HepG2 (cell line): ENCODE measurements at regions not wholly inside any gene's neighbourhood (a gene's known extent, or its start where the extent isn't known, plus 50 kb on each side); places are given as distances from the start of the nearest gene placed in this dataset.

Experiments
- AGO1 ChIP-seq: fragments of 200-400 bp; formaldehyde crosslinking; IDR thresholded peaks from 2 replicates; pipeline ENCODE4 v1.6.1; 2017; ENCODE audit warnings: mild to moderate bottlenecking, low read depth, low read length, moderate library complexity; ENCODE audit not compliant: poor library complexity, severe bottlenecking
- HNF4A ChIP-seq: sonication (generic); formaldehyde crosslinking; IDR thresholded peaks from 2 replicates; pipeline ENCODE4 v1.4.0; 2020; ENCODE audit warnings: missing genetic modification reagents
- HOXA9 ChIP-seq: sonication (generic); formaldehyde crosslinking; IDR thresholded peaks from 2 replicates; pipeline ENCODE4 v1.8.1; 2022; ENCODE audit warnings: missing genetic modification reagents, mild to moderate bottlenecking, moderate library complexity, borderline replicate concordance
- NFKB2 ChIP-seq: sonication (generic); formaldehyde crosslinking; IDR thresholded peaks from 2 replicates; pipeline ENCODE4 v1.4.0; 2020; ENCODE audit warnings: missing genetic modification reagents, borderline replicate concordance
- ONECUT2 ChIP-seq: sonication (generic); formaldehyde crosslinking; IDR thresholded peaks from 2 replicates; pipeline ENCODE4 v1.4.0; 2020; ENCODE audit warnings: missing genetic modification reagents
- SMARCC2 ChIP-seq: fragments of 450-650 bp; IDR thresholded peaks from 2 replicates; pipeline ENCODE4 v1.6.1; 2017; ENCODE audit warnings: antibody characterized with exemption, mild to moderate bottlenecking
- SOX13 ChIP-seq, 3 experiments: fragments of 450-650 bp in 1 of 3; sonication (generic) in 1 of 3; formaldehyde crosslinking in 1 of 3; IDR thresholded peaks in 2 of 3; conservative IDR thresholded peaks in 1 of 3; 2 replicates each; pipeline versions ENCODE4 v1.5.0 to v1.6.1; 2016 to 2020; ENCODE audit warnings: antibody characterized with exemption in 1 of 3, mild to moderate bottlenecking in 1 of 3, missing compliant biosample characterization in 1 of 3, missing genetic modification reagents in 1 of 3, moderate library complexity in 1 of 3
- TCF7L2 ChIP-seq: IDR thresholded peaks from 2 replicates; pipeline ENCODE4 v1.6.1; 2011; ENCODE audit warnings: mild to moderate bottlenecking, low read depth, low read length, moderate library complexity
- ZBTB20 ChIP-seq: sonication (generic); formaldehyde crosslinking; IDR thresholded peaks from 2 replicates; pipeline ENCODE4 v1.8.1; 2023; ENCODE audit warnings: missing genetic modification reagents, low read depth, mild to moderate bottlenecking, borderline replicate concordance
- ZKSCAN5 ChIP-seq: sonication (generic); formaldehyde crosslinking; IDR thresholded peaks from 2 replicates; pipeline ENCODE4 v1.5.1; 2020; ENCODE audit warnings: mild to moderate bottlenecking, missing genetic modification reagents
- ZMAT3 ChIP-seq: sonication (generic); formaldehyde crosslinking; conservative IDR thresholded peaks from 2 replicates; pipeline ENCODE4 v1.7.0; 2021; ENCODE audit warnings: missing genetic modification reagents
- ZNF124 ChIP-seq: sonication (generic); formaldehyde crosslinking; IDR thresholded peaks from 2 replicates; pipeline ENCODE4 v1.4.0; 2020; ENCODE audit warnings: missing genetic modification reagents
- ZNF768 ChIP-seq: sonication (generic); formaldehyde crosslinking; IDR thresholded peaks from 2 replicates; pipeline ENCODE4 v1.4.0; 2020; ENCODE audit warnings: missing genetic modification reagents
- ZNF775 ChIP-seq: sonication (generic); formaldehyde crosslinking; IDR thresholded peaks from 2 replicates; pipeline ENCODE4 v1.4.0; 2020; ENCODE audit warnings: missing genetic modification reagents, mild to moderate bottlenecking, moderate library complexity, borderline replicate concordance
- TF ChIP-seq, protein P1 (sequence below): sonication (generic); formaldehyde crosslinking; IDR thresholded peaks from 2 replicates; pipeline ENCODE4 v1.5.1; 2020; ENCODE audit warnings: missing genetic modification reagents, mild to moderate bottlenecking, borderline replicate concordance
- TF ChIP-seq, protein P2 (sequence below): IDR thresholded peaks from 2 replicates; pipeline ENCODE4 v1.6.1; 2016; ENCODE audit warnings: low read depth
- TF ChIP-seq, protein P3 (sequence below): sonication (generic); formaldehyde crosslinking; IDR thresholded peaks from 2 replicates; pipeline ENCODE4 v1.8.1; 2023; ENCODE audit warnings: missing genetic modification reagents, inconsistent platforms, borderline replicate concordance
- TF ChIP-seq, protein P4 (sequence below): sonication (generic); formaldehyde crosslinking; IDR thresholded peaks from 2 replicates; pipeline ENCODE4 v1.5.1; 2020; ENCODE audit warnings: missing genetic modification reagents, mild to moderate bottlenecking, borderline replicate concordance
- TF ChIP-seq, protein P5 (sequence below): sonication (generic); formaldehyde crosslinking; IDR thresholded peaks from 2 replicates; pipeline ENCODE4 v1.8.1; 2023; ENCODE audit warnings: mild to moderate bottlenecking, inconsistent platforms, moderate library complexity, missing genetic modification reagents, borderline replicate concordance

DNA sequence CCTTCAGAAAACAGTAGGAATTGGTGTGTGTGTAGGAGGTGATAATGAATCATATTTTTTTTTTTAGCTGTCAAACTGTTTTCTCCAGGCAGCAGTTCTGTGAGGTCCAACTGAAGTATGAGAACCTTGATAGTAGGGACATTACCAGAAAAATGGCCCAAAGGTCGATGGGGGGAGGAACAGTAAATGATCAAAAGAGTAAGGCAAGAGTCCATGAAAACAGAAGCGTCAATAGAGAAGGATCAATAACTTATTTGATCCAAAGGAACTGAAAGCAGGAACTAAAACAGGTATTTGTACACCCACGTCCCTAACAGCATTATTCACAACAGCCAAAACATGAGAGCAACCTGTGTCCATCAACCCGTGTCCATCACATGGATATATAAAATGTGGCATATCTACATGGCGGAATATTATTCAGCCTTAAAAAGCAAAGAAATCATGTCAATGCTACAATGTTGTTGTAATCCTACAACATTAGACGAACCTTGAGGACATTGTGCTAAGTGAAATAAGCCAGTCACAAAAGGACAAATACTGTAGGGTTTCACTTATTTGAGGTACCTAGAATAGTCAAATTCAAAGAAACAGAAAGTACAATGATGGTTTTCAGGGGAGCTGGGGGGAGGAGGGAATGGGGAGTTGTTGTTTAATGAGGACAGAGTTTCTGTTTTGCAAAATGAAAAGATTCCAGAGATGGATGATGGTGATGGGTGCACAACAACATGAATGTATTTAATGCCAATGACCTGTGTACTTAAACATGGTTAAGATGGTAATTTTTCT lies 214.0 kb upstream of the KLF14 start (continued):
- TF ChIP-seq, protein P1, sequence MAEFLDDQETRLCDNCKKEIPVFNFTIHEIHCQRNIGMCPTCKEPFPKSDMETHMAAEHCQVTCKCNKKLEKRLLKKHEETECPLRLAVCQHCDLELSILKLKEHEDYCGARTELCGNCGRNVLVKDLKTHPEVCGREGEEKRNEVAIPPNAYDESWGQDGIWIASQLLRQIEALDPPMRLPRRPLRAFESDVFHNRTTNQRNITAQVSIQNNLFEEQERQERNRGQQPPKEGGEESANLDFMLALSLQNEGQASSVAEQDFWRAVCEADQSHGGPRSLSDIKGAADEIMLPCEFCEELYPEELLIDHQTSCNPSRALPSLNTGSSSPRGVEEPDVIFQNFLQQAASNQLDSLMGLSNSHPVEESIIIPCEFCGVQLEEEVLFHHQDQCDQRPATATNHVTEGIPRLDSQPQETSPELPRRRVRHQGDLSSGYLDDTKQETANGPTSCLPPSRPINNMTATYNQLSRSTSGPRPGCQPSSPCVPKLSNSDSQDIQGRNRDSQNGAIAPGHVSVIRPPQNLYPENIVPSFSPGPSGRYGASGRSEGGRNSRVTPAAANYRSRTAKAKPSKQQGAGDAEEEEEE (CRISPR knock-in tag) = no peak
- TF ChIP-seq SOX13 (IDR thresholded peaks at IDR 0.05) (no peak), SOX13 (CRISPR knock-in tag; conservative IDR thresholded peaks at IDR 0.05 in 1 of 2, IDR thresholded peaks at IDR 0.05 in 1 of 2) (peak in 1 of 2 experiments; percentile 18; a peak in 1 of 4 replicates), ZNF775 (no peak), ZNF124 (CRISPR knock-in tag) (no peak), ZBTB20 (no peak), HNF4A (peak; percentile 77), ZMAT3 (CRISPR knock-in tag) (no peak), SMARCC2 (no peak), AGO1 (no peak), ONECUT2 (CRISPR knock-in tag) (peak; percentile 89), TCF7L2 (no peak), ZKSCAN5 (CRISPR knock-in tag) (peak; percentile 43; the same call in 1 of the 2 replicates), ZNF768 (CRISPR knock-in tag) (no peak), NFKB2 (no peak), HOXA9 (no peak)
- TF ChIP-seq, protein P2, sequence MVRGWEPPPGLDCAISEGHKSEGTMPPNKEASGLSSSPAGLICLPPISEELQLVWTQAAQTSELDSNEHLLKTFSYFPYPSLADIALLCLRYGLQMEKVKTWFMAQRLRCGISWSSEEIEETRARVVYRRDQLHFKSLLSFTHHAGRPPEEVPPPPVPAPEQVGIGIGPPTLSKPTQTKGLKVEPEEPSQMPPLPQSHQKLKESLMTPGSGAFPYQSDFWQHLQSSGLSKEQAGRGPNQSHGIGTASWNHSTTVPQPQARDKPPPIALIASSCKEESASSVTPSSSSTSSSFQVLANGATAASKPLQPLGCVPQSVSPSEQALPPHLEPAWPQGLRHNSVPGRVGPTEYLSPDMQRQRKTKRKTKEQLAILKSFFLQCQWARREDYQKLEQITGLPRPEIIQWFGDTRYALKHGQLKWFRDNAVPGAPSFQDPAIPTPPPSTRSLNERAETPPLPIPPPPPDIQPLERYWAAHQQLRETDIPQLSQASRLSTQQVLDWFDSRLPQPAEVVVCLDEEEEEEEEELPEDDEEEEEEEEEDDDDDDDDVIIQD (CRISPR knock-in tag) = peak; percentile 39; the same call in 1 of the 2 replicates
- TF ChIP-seq, protein P3, sequence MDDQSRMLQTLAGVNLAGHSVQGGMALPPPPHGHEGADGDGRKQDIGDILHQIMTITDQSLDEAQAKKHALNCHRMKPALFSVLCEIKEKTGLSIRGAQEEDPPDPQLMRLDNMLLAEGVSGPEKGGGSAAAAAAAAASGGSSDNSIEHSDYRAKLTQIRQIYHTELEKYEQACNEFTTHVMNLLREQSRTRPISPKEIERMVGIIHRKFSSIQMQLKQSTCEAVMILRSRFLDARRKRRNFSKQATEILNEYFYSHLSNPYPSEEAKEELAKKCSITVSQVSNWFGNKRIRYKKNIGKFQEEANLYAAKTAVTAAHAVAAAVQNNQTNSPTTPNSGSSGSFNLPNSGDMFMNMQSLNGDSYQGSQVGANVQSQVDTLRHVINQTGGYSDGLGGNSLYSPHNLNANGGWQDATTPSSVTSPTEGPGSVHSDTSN (CRISPR knock-in tag) = no peak
- TF ChIP-seq, protein P4, sequence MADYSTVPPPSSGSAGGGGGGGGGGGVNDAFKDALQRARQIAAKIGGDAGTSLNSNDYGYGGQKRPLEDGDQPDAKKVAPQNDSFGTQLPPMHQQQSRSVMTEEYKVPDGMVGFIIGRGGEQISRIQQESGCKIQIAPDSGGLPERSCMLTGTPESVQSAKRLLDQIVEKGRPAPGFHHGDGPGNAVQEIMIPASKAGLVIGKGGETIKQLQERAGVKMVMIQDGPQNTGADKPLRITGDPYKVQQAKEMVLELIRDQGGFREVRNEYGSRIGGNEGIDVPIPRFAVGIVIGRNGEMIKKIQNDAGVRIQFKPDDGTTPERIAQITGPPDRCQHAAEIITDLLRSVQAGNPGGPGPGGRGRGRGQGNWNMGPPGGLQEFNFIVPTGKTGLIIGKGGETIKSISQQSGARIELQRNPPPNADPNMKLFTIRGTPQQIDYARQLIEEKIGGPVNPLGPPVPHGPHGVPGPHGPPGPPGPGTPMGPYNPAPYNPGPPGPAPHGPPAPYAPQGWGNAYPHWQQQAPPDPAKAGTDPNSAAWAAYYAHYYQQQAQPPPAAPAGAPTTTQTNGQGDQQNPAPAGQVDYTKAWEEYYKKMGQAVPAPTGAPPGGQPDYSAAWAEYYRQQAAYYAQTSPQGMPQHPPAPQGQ (CRISPR knock-in tag) = no peak
- TF ChIP-seq, protein P5, sequence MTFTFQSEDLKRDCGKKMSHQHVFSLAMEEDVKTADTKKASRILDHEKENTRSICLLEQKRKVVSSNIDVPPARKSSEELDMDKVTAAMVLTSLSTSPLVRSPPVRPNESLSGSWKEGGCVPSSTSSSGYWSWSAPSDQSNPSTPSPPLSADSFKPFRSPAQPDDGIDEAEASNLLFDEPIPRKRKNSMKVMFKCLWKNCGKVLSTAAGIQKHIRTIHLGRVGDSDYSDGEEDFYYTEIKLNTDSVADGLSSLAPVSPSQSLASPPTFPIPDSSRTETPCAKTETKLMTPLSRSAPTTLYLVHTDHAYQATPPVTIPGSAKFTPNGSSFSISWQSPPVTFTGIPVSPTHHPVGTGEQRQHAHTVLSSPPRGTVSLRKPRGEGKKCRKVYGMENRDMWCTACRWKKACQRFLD = no peak
